HG02610 (cell line): ENCODE measurements at regions not wholly inside any gene's neighbourhood (a gene's known extent, or its start where the extent isn't known, plus 50 kb on each side); places are given as distances from the start of the nearest gene placed in this dataset.
A peak's percentile ranks its signal among the peaks of the same experiment; 100 is the strongest.
"Not testable (repeated sequence)": the region's sequence is repeated elsewhere in the genome, so short reads cannot be mapped to it uniquely, and the experiment has no call there.

Source experiments
- ATAC-seq: cut with Tn5 transposase; IDR thresholded peaks from one replicate; pipeline ENCODE4 v1.9.1; 2021; ENCODE audit warnings: mild to moderate bottlenecking, moderate library complexity; ENCODE audit not compliant: unreplicated experiment

- not testable (repeated sequence) for ATAC-seq
Measured at GRCh38 chr3:75434276-75434912, 229.7 kb upstream of the FRG2C start.

GRCh38 chr3:75434913-75435793 lies 229.0 kb upstream of the FRG2C start:
- ATAC-seq = peak; percentile 99

GRCh38 chr3:75435794-75436400 lies 228.2 kb upstream of the FRG2C start:
- ATAC-seq = peak; percentile 27

GRCh38 chr3:75440986-75441385 lies 223.1 kb upstream of the FRG2C start:
- ATAC-seq = not testable (repeated sequence)

- not testable (repeated sequence) for ATAC-seq
Measured at GRCh38 chr3:75444634-75445033, 219.5 kb upstream of the FRG2C start.

- not testable (repeated sequence) for ATAC-seq
Measured at GRCh38 chr3:75445234-75445633, 218.9 kb upstream of the FRG2C start.

- ATAC-seq = not testable (repeated sequence)
Measured at GRCh38 chr3:75446948-75447347, 217.2 kb upstream of the FRG2C start.

- not testable (repeated sequence) for ATAC-seq
Measured at GRCh38 chr3:75453328-75453727, 210.8 kb upstream of the FRG2C start.

GRCh38 chr3:75453839-75454238 lies 210.3 kb upstream of the FRG2C start:
- ATAC-seq = not testable (repeated sequence)

- not testable (repeated sequence) for ATAC-seq
Measured at GRCh38 chr3:75474530-75474929, 189.6 kb upstream of the FRG2C start.

- ATAC-seq = not testable (repeated sequence)
Measured at GRCh38 chr3:75496600-75496999, 167.5 kb upstream of the FRG2C start.

- ATAC-seq = not testable (repeated sequence)
Measured at GRCh38 chr3:75500357-75500756, 163.8 kb upstream of the FRG2C start.

GRCh38 chr3:75502171-75502570 lies 162.0 kb upstream of the FRG2C start:
- not testable (repeated sequence) for ATAC-seq

GRCh38 chr3:75502769-75503756 lies 161.1 kb upstream of the FRG2C start:
- ATAC-seq = not testable (repeated sequence)

- no peak for ATAC-seq
Measured at GRCh38 chr3:75506603-75507002, 157.5 kb upstream of the FRG2C start.

- ATAC-seq = not testable (repeated sequence)
Measured at GRCh38 chr3:75507956-75508355, 156.2 kb upstream of the FRG2C start.

- ATAC-seq = not testable (repeated sequence)
Measured at GRCh38 chr3:75527657-75528056, 136.5 kb upstream of the FRG2C start.

- ATAC-seq = not testable (repeated sequence)
Measured at GRCh38 chr3:75552095-75552494, 112.0 kb upstream of the FRG2C start.

- ATAC-seq = not testable (repeated sequence)
Measured at GRCh38 chr3:75564427-75564826, 99.7 kb upstream of the FRG2C start.

GRCh38 chr3:75572303-75572702 lies 91.8 kb upstream of the FRG2C start:
- not testable (repeated sequence) for ATAC-seq
